Esophagus (tissue), 2 donors: ENCODE measurements at regions not wholly inside any gene's neighbourhood (a gene's known extent, or its start where the extent isn't known, plus 50 kb on each side); places are given as distances from the start of the nearest gene placed in this dataset.

Experiments used
- H3K27ac ChIP-seq, 2 donors: one replicate each; pipeline ENCODE4 v1.5.1; 2013; ENCODE audit warnings: low read depth in 2 of 2, mild to moderate bottlenecking in 2 of 2, inconsistent platforms in 1 of 2, low read length in 1 of 2, moderate library complexity in 1 of 2
- H3K27me3 ChIP-seq, 2 donors: one replicate each; pipeline ENCODE4 v1.6.1; 2013; ENCODE audit warnings: low read length in 2 of 2, control low read depth in 1 of 2, mild to moderate bottlenecking in 1 of 2; ENCODE audit not compliant: insufficient read depth in 2 of 2, control insufficient read depth in 1 of 2
- H3K36me3 ChIP-seq, 2 donors: one replicate each; pipeline ENCODE4 v1.6.1; 2013; ENCODE audit warnings: low read length in 1 of 2; ENCODE audit not compliant: control insufficient read depth in 2 of 2, insufficient read depth in 2 of 2
- H3K4me1 ChIP-seq, 2 donors: one replicate each; pipeline ENCODE4 v1.6.1; 2013; ENCODE audit warnings: low read length in 1 of 2; ENCODE audit not compliant: control insufficient read depth in 2 of 2, insufficient read depth in 2 of 2
- H3K4me3 ChIP-seq, 2 donors: one replicate each; pipeline ENCODE4 v1.5.1; 2013; ENCODE audit warnings: low read length in 2 of 2, mild to moderate bottlenecking in 2 of 2, low read depth in 1 of 2, moderate library complexity in 1 of 2
- H3K9me3 ChIP-seq, 2 donors: one replicate each; pipeline ENCODE4 v1.6.1; 2013; ENCODE audit warnings: mild to moderate bottlenecking in 2 of 2, low read depth in 1 of 2, low read length in 1 of 2, moderate library complexity in 1 of 2; ENCODE audit not compliant: control insufficient read depth in 2 of 2, insufficient read depth in 1 of 2
- WGBS, 2 donors: extraction: QIAGEN DNeasy Blood & Tissue Kit; methylation state at CpG; one replicate each; pipeline ENCODE4 v1.1.7; 2013; 5-methylcytosine and 5-hydroxymethylcytosine counted together
- donor health status: healthy with polysubstance abuse.
- donor health status: Bipolar disorder and iron deficiency.

GRCh38 chr2:52703004-52703403 is 1064.6 kb upstream of the CHAC2 start:
- Histone ChIP-seq H3K27me3 (no peaks in the 10 kb centered on the region), H3K36me3 (no peaks in the 10 kb centered on the region), H3K4me1 (no peaks in the 10 kb centered on the region), H3K9me3 (no peaks in the 10 kb centered on the region), H3K4me3 (no peak overlapping the region), H3K27ac (no peak overlapping the region)
- WGBS, 2 donors, result 76 to 85% methylated on average over 4 of the region's 4 CpGs

- Histone ChIP-seq H3K4me3 (no peak overlapping the region), H3K27ac (no peak overlapping the region), H3K9me3 (no peaks in the 10 kb centered on the region), H3K4me1 (no peaks in the 10 kb centered on the region), H3K36me3 (no peaks in the 10 kb centered on the region), H3K27me3 (no peaks in the 10 kb centered on the region)
- WGBS, 2 donors, result 69 to 73% methylated on average over 3 of the region's 3 CpGs
These were observed 1069.2 kb upstream of the CHAC2 start for GRCh38 chr2:52698408-52698807.

- H3K4me1 ChIP-seq, result no peaks in the 10 kb centered on the region
- H3K27ac ChIP-seq, result no peak overlapping the region
- H3K4me3 ChIP-seq, result no peak overlapping the region
- 89 to 95% methylated on average over 4 of the region's 4 CpGs for WGBS, 2 donors
- H3K9me3 ChIP-seq, result no peaks in the 10 kb centered on the region
- H3K36me3 ChIP-seq, result no peaks in the 10 kb centered on the region
- no peaks in the 10 kb centered on the region for H3K27me3 ChIP-seq
These were observed 1069.9 kb upstream of the CHAC2 start for GRCh38 chr2:52697690-52698089.

GRCh38 chr2:52695731-52696130 is 1071.9 kb upstream of the CHAC2 start:
- no peaks in the 10 kb centered on the region for H3K27me3 ChIP-seq
- H3K27ac ChIP-seq, result no peak overlapping the region
- WGBS, 2 donors, result 72 to 75% methylated on average over 3 of the region's 3 CpGs
- H3K9me3 ChIP-seq, result no peaks in the 10 kb centered on the region
- no peaks in the 10 kb centered on the region for H3K36me3 ChIP-seq
- no peak overlapping the region for H3K4me3 ChIP-seq
- H3K4me1 ChIP-seq, result no peaks in the 10 kb centered on the region

GRCh38 chr2:52686935-52687334 is 1080.7 kb upstream of the CHAC2 start:
- 44 to 59% methylated on average over 2 of the region's 2 CpGs for WGBS, 2 donors
- H3K36me3 ChIP-seq, result no peaks in the 10 kb centered on the region

GRCh38 chr2:52676056-52676455 is 1091.5 kb upstream of the CHAC2 start:
- H3K27ac ChIP-seq, result no peak overlapping the region
- peaks cover 0 to 3% of the 10 kb centered on the region in 2 donors for H3K9me3 ChIP-seq
- no peaks in the 10 kb centered on the region for H3K36me3 ChIP-seq
- 79 to 87% methylated on average over 2 of the region's 2 CpGs for WGBS, 2 donors
- no peaks in the 10 kb centered on the region for H3K27me3 ChIP-seq
- H3K4me1 ChIP-seq, result no peaks in the 10 kb centered on the region
- no peak overlapping the region for H3K4me3 ChIP-seq

More at GRCh38 chr2:52686935-52687334, 1080.7 kb upstream of the CHAC2 start:
- H3K9me3 ChIP-seq, result no peaks in the 10 kb centered on the region
- no peak overlapping the region for H3K27ac ChIP-seq
- no peak overlapping the region for H3K4me3 ChIP-seq
- H3K27me3 ChIP-seq, result no peaks in the 10 kb centered on the region
- H3K4me1 ChIP-seq, result no peaks in the 10 kb centered on the region

GRCh38 chr2:52668724-52669123 is 1098.9 kb upstream of the CHAC2 start:
- Histone ChIP-seq H3K9me3 (peaks cover 0 to 3% of the 10 kb centered on the region in 2 donors), H3K27ac (no peak overlapping the region), H3K36me3 (no peaks in the 10 kb centered on the region), H3K27me3 (no peaks in the 10 kb centered on the region), H3K4me3 (no peak overlapping the region), H3K4me1 (no peaks in the 10 kb centered on the region)
- WGBS, 2 donors, result 86 to 92% methylated on average over 1 of the region's 1 CpG

- Histone ChIP-seq H3K4me3 (no peak overlapping the region), H3K27me3 (no peaks in the 10 kb centered on the region), H3K4me1 (no peaks in the 10 kb centered on the region), H3K9me3 (no peaks in the 10 kb centered on the region), H3K27ac (no peak overlapping the region), H3K36me3 (no peaks in the 10 kb centered on the region)
- WGBS, 2 donors, result 82 to 85% methylated on average over 3 of the region's 3 CpGs
These were observed 1108.1 kb upstream of the CHAC2 start for GRCh38 chr2:52659546-52659945.

GRCh38 chr2:52658598-52658997 is 1109.0 kb upstream of the CHAC2 start:
- H3K4me1 ChIP-seq, result no peaks in the 10 kb centered on the region
- no peaks in the 10 kb centered on the region for H3K27me3 ChIP-seq
- H3K27ac ChIP-seq, result no peak overlapping the region
- 6 to 25% methylated on average over 1 of the region's 1 CpG for WGBS, 2 donors
- H3K4me3 ChIP-seq, result no peak overlapping the region
- H3K36me3 ChIP-seq, result no peaks in the 10 kb centered on the region
- H3K9me3 ChIP-seq, result no peaks in the 10 kb centered on the region

- no peaks in the 10 kb centered on the region for H3K36me3 ChIP-seq
- H3K4me3 ChIP-seq, result no peak overlapping the region
- H3K9me3 ChIP-seq, result peaks cover 0 to 3% of the 10 kb centered on the region in 2 donors
- H3K27me3 ChIP-seq, result no peaks in the 10 kb centered on the region
- 77 to 93% methylated on average over 2 of the region's 2 CpGs for WGBS, 2 donors
- no peaks in the 10 kb centered on the region for H3K4me1 ChIP-seq
- H3K27ac ChIP-seq, result no peak overlapping the region
These were observed 1127.9 kb upstream of the CHAC2 start for GRCh38 chr2:52639692-52640091.
